GM19035 (cell line): ENCODE measurements at regions not wholly inside any gene's neighbourhood (a gene's known extent, or its start where the extent isn't known, plus 50 kb on each side); places are given as distances from the start of the nearest gene placed in this dataset.
"Not testable (repeated sequence)": the region's sequence is repeated elsewhere in the genome, so short reads cannot be mapped to it uniquely, and the experiment has no call there.

Experiments
- ATAC-seq: cut with Tn5 transposase; IDR thresholded peaks from one replicate; pipeline ENCODE4 v1.9.1; 2021; ENCODE audit not compliant: unreplicated experiment

GRCh38 chr3:6351752-6352151 is 509.2 kb upstream of the GRM7 start:
- ATAC-seq, result no peak

- ATAC-seq, result no peak
Observed at GRCh38 chr3:6354653-6355052, 506.3 kb upstream of the GRM7 start.

GRCh38 chr3:6362406-6362805 is 498.5 kb upstream of the GRM7 start:
- ATAC-seq, result no peak

- no peak for ATAC-seq
Observed at GRCh38 chr3:6367171-6367570, 493.7 kb upstream of the GRM7 start.

- no peak for ATAC-seq
Observed at GRCh38 chr3:6392123-6392522, 468.8 kb upstream of the GRM7 start.

GRCh38 chr3:6394944-6395343 is 466.0 kb upstream of the GRM7 start:
- no peak for ATAC-seq

GRCh38 chr3:6396631-6397030 is 464.3 kb upstream of the GRM7 start:
- no peak for ATAC-seq

GRCh38 chr3:6402666-6403065 is 458.2 kb upstream of the GRM7 start:
- not testable (repeated sequence) for ATAC-seq

GRCh38 chr3:6406923-6407322 is 454.0 kb upstream of the GRM7 start:
- ATAC-seq, result not testable (repeated sequence)

GRCh38 chr3:6416049-6416661 is 444.8 kb upstream of the GRM7 start:
- no peak for ATAC-seq

- no peak for ATAC-seq
Observed at GRCh38 chr3:6417174-6417573, 443.7 kb upstream of the GRM7 start.

- ATAC-seq, result no peak
Observed at GRCh38 chr3:6418485-6418884, 442.4 kb upstream of the GRM7 start.

GRCh38 chr3:6421666-6422445 is 439.1 kb upstream of the GRM7 start:
- no peak for ATAC-seq

- ATAC-seq, result no peak
Observed at GRCh38 chr3:6425289-6425820, 435.6 kb upstream of the GRM7 start.

GRCh38 chr3:6428276-6428675 is 432.6 kb upstream of the GRM7 start:
- ATAC-seq, result not testable (repeated sequence)

- ATAC-seq, result no peak
Observed at GRCh38 chr3:6435951-6436350, 425.0 kb upstream of the GRM7 start.

- no peak for ATAC-seq
Observed at GRCh38 chr3:6437631-6438030, 423.3 kb upstream of the GRM7 start.

GRCh38 chr3:6438031-6438430 is 422.9 kb upstream of the GRM7 start:
- no peak for ATAC-seq

- ATAC-seq, result no peak
Observed at GRCh38 chr3:6439226-6439625, 421.7 kb upstream of the GRM7 start.

- no peak for ATAC-seq
Observed at GRCh38 chr3:6439824-6440223, 421.1 kb upstream of the GRM7 start.

- ATAC-seq, result no peak
Observed at GRCh38 chr3:6444888-6445658, 415.8 kb upstream of the GRM7 start.
